ENCODE measurements at regions not wholly inside any gene's neighbourhood (a gene's known extent, or its start where the extent isn't known, plus 50 kb on each side); places are given as distances from the start of the nearest gene placed in this dataset.
"Not testable (repeated sequence)": the region's sequence is repeated elsewhere in the genome, so short reads cannot be mapped to it uniquely, and the experiment has no call there.

DNA sequence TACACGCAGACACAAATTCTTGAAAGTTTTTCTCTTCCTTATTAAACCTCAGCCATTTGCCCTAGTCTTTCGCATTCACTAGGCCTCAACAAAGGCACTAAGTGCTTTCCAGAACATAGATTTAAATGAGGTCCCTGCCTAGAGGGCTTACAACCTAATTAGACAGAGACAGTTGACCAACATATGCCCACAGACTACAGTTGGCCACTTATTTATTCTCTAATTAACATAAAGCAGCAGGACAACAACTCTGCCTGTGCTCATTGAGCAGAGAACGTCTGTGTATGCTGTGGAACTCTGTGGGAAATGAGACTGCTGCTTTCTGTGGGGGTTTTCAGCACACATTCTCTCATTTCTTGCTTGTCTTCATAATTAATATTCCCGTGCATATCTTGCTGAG, 303.0 kb upstream of the TACR3 start:
- TF ChIP-seq, protein P1, sequence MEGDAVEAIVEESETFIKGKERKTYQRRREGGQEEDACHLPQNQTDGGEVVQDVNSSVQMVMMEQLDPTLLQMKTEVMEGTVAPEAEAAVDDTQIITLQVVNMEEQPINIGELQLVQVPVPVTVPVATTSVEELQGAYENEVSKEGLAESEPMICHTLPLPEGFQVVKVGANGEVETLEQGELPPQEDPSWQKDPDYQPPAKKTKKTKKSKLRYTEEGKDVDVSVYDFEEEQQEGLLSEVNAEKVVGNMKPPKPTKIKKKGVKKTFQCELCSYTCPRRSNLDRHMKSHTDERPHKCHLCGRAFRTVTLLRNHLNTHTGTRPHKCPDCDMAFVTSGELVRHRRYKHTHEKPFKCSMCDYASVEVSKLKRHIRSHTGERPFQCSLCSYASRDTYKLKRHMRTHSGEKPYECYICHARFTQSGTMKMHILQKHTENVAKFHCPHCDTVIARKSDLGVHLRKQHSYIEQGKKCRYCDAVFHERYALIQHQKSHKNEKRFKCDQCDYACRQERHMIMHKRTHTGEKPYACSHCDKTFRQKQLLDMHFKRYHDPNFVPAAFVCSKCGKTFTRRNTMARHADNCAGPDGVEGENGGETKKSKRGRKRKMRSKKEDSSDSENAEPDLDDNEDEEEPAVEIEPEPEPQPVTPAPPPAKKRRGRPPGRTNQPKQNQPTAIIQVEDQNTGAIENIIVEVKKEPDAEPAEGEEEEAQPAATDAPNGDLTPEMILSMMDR (IDR thresholded peaks at IDR 0.05), result no peak
- no peak for DNase-seq
- H3K9me3 ChIP-seq, result no peaks in the 10 kb centered on the region

DNA sequence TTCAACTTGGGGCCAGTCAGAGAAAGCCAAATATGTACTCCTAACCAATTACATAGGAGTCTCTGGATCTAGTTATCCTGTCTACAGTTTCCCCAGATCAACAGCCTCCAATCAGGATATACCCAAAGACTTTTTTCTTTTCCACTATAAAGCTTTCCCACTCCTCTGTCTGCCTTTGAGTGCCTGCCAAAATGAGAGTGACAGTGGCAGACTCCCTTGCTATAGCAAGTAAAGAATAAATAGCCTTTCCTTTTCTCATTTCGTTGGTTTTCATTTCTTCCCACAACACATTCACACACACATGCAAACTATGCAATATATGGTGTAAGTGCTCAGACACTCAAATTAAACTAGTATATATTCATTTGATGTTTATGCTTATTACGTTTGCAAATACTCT, 302.4 kb upstream of the TACR3 start:
- Histone ChIP-seq H3K27me3 (no peaks in the 10 kb centered on the region), H3K4me3 (no peak overlapping the region), H3K4me1 (no peaks in the 10 kb centered on the region), H3K9me3 (no peaks in the 10 kb centered on the region), H3K27ac (no peak overlapping the region), H3K36me3 (no peaks in the 10 kb centered on the region)
- DNase-seq, result no peak
- TF ChIP-seq, protein P1 (IDR thresholded peaks at IDR 0.05), result no peak
- no peak for TF ChIP-seq POLR2A (IDR thresholded peaks at IDR 0.05)

More for the DNA sequence above, 303.0 kb upstream of the TACR3 start:
- Histone ChIP-seq H3K4me1 (no peaks in the 10 kb centered on the region), H3K27me3 (no peaks in the 10 kb centered on the region), H3K27ac (no peak overlapping the region), H3K36me3 (no peaks in the 10 kb centered on the region), H3K4me3 (no peak overlapping the region)

DNA sequence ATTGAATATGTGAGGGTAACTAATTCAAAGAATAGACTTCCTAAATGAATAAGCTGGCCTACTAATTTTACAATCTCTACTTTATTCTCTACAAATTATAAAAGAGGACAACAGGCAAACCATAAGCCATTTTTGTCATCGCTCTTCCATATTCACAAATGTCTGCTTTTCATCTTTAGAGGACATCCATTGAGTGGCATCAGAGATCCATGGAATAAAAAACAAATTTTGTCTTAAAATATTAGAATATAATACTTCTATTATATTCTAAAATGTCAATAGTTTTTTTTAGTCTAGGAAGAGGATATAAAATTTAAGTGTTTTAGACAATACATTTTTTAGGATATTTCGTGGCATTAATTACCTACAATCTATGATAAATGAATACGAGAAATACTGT, 300.9 kb upstream of the TACR3 start:
- DNase-seq, result no peak
- H3K9me3 ChIP-seq, result no peaks in the 10 kb centered on the region
- TF ChIP-seq, protein P1 (IDR thresholded peaks at IDR 0.05), result no peak
- TF ChIP-seq POLR2A (IDR thresholded peaks at IDR 0.05), result no peak
- no peaks in the 10 kb centered on the region for H3K27me3 ChIP-seq
- no peaks in the 10 kb centered on the region for H3K36me3 ChIP-seq
- no peak overlapping the region for H3K27ac ChIP-seq
- no peaks in the 10 kb centered on the region for H3K4me1 ChIP-seq
- H3K4me3 ChIP-seq, result no peak overlapping the region

DNA sequence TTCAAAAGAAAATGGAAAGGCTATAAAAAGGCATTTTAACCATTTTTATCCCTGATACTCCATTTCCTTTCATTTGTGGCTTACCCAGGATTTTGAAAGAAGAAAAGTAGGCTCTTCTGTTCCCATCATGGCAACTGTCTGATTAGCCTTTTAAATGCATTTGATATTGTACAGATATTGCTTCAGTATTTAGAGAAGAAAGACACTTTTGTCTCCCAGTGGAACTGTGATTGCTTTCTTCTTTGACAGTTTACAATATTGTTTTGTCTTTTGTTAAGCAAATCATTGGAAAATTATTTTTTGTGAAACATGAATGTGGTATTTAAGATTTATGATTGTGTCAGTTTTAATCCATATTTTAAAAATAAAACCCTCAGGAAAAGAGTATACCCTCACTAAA, 297.4 kb upstream of the TACR3 start:
- Histone ChIP-seq H3K9me3 (no peaks in the 10 kb centered on the region), H3K36me3 (no peaks in the 10 kb centered on the region), H3K27me3 (no peaks in the 10 kb centered on the region), H3K27ac (no peak overlapping the region), H3K4me1 (no peaks in the 10 kb centered on the region), H3K4me3 (no peak overlapping the region)
- TF ChIP-seq POLR2A (IDR thresholded peaks at IDR 0.05), result no peak
- TF ChIP-seq, protein P1 (IDR thresholded peaks at IDR 0.05), result no peak
- no peak for DNase-seq

DNA sequence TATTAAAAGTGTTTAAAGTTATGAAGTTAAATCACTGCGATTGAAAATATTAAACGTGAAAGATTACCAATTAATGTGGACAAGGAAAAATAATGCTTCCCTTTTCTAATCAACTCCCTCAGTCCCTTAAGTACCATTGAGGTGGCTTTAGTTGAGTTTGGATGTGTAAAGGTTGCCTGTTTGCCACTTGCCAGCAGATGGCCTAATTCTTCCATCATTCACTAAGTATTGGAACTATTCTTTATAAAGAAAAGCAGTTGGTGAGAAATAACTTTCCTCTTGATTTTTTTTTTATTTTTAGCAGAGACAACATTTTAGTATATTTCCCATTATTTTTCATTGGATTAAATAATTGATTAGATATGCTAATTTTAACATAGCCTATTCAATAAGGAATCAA, 295.9 kb upstream of the TACR3 start:
- TF ChIP-seq, protein P1 (IDR thresholded peaks at IDR 0.05), result peak in 2 of 6 experiments; percentile 35 to 36
- no peak for TF ChIP-seq POLR2A (IDR thresholded peaks at IDR 0.05)
- Histone ChIP-seq H3K9me3 (no peaks in the 10 kb centered on the region), H3K27me3 (no peaks in the 10 kb centered on the region), H3K27ac (no peak overlapping the region), H3K36me3 (no peaks in the 10 kb centered on the region), H3K4me3 (no peak overlapping the region), H3K4me1 (no peaks in the 10 kb centered on the region)
- DNase-seq, result no peak

DNA sequence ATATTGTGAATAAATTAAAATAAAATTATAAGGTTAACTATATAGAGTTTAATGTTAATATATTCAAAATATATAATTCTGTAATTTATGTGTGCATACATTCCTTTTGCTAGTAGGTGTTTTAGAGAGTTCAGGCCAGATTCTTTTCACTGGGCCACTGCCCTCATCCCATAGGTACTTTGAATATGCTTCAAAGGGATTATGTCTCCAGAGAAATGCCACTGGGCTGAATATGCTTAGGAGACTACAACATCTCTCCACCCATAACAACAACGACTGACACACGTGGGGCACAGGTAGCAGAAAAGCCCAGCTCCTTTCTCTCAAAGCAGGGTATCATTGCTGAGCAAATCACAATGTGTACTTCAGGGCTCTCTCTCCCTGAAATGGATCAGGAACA, 290.9 kb upstream of the TACR3 start:
- Histone ChIP-seq H3K9me3 (no peaks in the 10 kb centered on the region), H3K27me3 (no peaks in the 10 kb centered on the region), H3K4me1 (no peaks in the 10 kb centered on the region), H3K4me3 (no peak overlapping the region), H3K27ac (no peak overlapping the region), H3K36me3 (no peaks in the 10 kb centered on the region)
- no peak for TF ChIP-seq POLR2A (IDR thresholded peaks at IDR 0.05)
- TF ChIP-seq, protein P1 (IDR thresholded peaks at IDR 0.05), result no peak
- no peak for DNase-seq

DNA sequence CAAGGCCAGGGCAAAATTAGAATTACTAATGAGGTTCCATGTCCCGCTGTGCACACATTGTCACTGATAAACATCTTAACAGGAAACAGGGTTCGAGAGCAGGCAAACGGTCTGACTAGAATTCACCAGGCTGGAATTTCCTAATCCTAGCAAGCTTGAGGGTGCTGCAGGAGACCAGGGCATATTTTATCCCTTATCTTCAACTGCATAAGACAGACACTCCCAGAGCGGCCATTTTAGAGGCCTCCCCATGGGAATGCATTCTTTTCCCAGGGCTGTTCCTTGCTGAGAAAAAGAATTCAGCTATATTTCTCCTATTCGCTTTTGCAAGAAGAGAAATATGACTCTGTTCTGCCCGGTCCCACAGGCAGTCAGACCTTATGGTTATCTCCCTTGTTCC, 282.5 kb upstream of the TACR3 start:
- DNase-seq, H3K4me1 ChIP-seq, H3K27me3 ChIP-seq, H3K9me3 ChIP-seq, H3K27ac ChIP-seq, H3K4me3 ChIP-seq, H3K36me3 ChIP-seq: not testable (repeated sequence)

Data from Peyer's patch (tissue), 4 donors.